ENCODE measurements at regions not wholly inside any gene's neighbourhood (a gene's known extent, or its start where the extent isn't known, plus 50 kb on each side); places are given as distances from the start of the nearest gene placed in this dataset.
"Not testable (repeated sequence)": the region's sequence is repeated elsewhere in the genome, so short reads cannot be mapped to it uniquely, and the experiment has no call there.

DNA sequence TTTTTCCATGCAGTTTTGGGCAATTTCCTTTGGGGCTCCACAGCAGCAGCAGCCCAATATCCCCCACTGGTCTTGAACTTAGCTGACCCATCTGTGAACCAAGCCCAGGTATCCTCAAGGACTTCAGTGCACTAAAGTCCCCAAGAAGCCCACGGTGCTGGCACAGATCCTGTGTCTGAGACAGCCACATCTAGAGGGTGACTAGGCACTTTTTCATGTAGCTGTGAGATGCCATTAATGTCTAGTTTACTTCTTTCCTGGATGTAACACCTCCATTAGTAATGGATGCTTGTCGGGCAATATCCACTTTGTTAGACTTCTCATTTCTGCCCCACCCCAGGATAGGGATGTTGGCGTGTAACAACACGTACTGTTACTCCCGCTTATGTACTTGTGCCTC, 117.9 kb downstream of the GPCPD1 start:
- Mint-ChIP-seq H3K9me3 (no peaks in the 10 kb centered on the region), H3K4me3 (no peak overlapping the region)

DNA sequence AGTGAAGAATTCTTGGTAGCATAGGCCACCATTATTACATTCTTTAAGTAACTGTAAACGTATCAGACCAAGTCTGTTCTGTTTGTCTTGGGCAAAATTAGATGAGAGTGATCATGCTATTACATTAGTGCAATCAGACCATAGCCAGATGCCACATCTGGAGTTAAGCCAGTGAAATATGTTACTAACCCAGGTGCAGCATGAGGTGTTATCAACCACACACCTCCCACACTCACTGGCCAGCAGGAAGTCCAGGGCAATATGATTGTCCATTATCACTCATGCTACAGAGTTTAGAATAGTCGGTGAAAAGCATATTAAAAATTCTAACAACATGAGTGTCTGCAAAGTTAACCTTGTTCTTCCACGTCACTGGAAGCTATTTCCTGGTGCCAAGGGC, 119.4 kb downstream of the GPCPD1 start:
- Mint-ChIP-seq H3K27me3 (peaks cover 3% of the 10 kb centered on the region), H3K27ac (no peak overlapping the region), H3K4me1 (peaks cover 8% of the 10 kb centered on the region), H3K4me3 (no peak overlapping the region), H3K9me3 (no peaks in the 10 kb centered on the region), H3K36me3 (no peaks in the 10 kb centered on the region)
- no peak for DNase-seq

More for the DNA sequence above, 117.9 kb downstream of the GPCPD1 start:
- no peak for DNase-seq
- Mint-ChIP-seq H3K27ac (no peak overlapping the region), H3K36me3 (no peaks in the 10 kb centered on the region), H3K4me1 (no peaks in the 10 kb centered on the region), H3K27me3 (peaks cover 3% of the 10 kb centered on the region)

GRCh38 chr20:5489601-5490000, 121.2 kb downstream of the GPCPD1 start:
- Mint-ChIP-seq H3K27ac (no peak overlapping the region), H3K9me3 (no peaks in the 10 kb centered on the region), H3K4me3 (no peak overlapping the region), H3K4me1 (peaks cover 18% of the 10 kb centered on the region), H3K36me3 (no peaks in the 10 kb centered on the region), H3K27me3 (peaks cover 3% of the 10 kb centered on the region)
- no peak for DNase-seq

DNA sequence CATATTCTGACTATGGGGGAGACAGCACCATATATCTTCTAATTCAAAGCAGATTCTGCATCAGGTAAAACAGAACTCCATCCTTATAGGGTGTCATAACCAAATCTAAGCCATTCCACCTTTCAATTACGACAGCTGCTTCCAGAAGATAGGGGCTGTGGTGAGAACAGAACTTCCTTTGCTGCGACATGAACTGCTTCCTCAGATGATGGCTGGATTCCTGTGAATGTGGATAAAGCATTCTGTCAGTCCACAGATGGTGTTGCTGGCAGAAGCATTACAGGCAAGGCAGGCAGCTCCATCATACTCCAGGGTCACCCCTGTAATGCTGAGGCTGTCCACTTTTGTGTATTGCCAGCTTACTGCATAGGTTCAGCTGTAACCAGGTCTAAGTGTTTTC, 122.0 kb downstream of the GPCPD1 start:
- H3K9me3 Mint-ChIP-seq: no peaks in the 10 kb centered on the region
- H3K4me1 Mint-ChIP-seq: peaks cover 20% of the 10 kb centered on the region
- H3K4me3 Mint-ChIP-seq: no peak overlapping the region
- peaks cover 3% of the 10 kb centered on the region for H3K27me3 Mint-ChIP-seq
- no peak for DNase-seq
- no peak overlapping the region for H3K27ac Mint-ChIP-seq
- H3K36me3 Mint-ChIP-seq: no peaks in the 10 kb centered on the region

DNA sequence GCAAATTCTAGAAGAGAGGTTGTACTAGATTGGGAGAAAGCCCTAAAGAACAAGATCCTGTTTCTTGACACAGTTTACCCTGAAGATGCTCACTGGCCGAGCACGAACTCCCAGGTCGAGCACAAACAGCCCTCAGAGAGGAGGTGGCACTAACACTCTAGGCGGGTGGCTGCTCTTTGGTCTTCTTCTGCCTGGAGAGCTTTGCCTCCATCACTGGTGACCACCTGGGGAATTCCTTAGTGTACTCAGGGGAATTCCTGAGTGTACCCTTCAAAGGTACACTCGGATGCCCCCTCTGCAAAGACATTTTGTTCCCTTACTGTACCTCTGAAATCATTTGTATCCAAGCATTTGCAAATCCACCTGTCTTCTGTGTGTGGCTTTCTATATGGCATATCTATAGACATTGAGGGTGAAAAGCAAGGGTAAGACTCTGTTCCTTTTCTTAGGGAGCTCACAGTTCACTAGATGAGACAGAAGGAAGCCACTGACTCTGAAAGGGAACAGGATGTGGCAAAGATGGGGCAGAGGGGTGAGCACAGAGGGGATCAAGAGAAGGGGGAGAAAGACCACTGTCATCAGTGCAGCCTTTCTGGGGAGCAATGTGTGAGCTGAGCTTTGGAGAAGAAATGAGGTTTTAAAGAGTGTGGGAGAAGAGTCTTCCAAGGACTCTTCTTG, 124.3 kb downstream of the GPCPD1 start:
- no peak overlapping the region for H3K4me3 Mint-ChIP-seq
- DNase-seq: peak; percentile 30
- peaks cover 20% of the 10 kb centered on the region for H3K4me1 Mint-ChIP-seq
- peak overlapping the region; percentile 75 for H3K27ac Mint-ChIP-seq
- H3K9me3 Mint-ChIP-seq: no peaks in the 10 kb centered on the region
- H3K27me3 Mint-ChIP-seq: no peaks in the 10 kb centered on the region
- H3K36me3 Mint-ChIP-seq: no peaks in the 10 kb centered on the region

DNA sequence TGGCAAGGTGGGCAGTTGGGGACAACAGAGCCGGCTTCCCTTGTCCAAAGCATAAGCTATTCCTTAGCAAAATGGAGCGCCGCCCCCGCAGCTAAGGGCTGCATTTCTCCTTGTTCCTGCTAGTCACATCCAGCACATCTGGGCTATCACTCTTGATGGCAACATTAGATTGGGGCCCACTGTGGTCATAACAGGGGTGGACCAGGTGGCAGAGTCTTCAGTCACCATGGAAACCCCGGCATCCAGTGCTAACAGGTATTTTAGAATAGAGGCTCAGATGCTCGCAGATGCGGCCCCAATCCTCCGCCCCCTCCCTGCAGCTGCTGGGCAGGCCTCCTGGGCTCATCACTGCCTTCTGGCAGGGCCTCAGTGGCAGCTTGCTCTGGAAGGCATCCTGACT, 125.9 kb downstream of the GPCPD1 start:
- no peak for DNase-seq
- H3K9me3 Mint-ChIP-seq: no peaks in the 10 kb centered on the region
- no peak overlapping the region for H3K4me3 Mint-ChIP-seq
- no peaks in the 10 kb centered on the region for H3K36me3 Mint-ChIP-seq
- H3K27ac Mint-ChIP-seq: no peak overlapping the region
- peaks cover 20% of the 10 kb centered on the region for H3K4me1 Mint-ChIP-seq
- H3K27me3 Mint-ChIP-seq: no peaks in the 10 kb centered on the region

GRCh38 chr20:5484346-5484745, 126.5 kb downstream of the GPCPD1 start:
- Mint-ChIP-seq H3K9me3 (no peaks in the 10 kb centered on the region), H3K27me3 (no peaks in the 10 kb centered on the region), H3K27ac (no peak overlapping the region), H3K4me1 (peaks cover 20% of the 10 kb centered on the region), H3K4me3 (no peak overlapping the region), H3K36me3 (no peaks in the 10 kb centered on the region)
- no peak for DNase-seq

DNA sequence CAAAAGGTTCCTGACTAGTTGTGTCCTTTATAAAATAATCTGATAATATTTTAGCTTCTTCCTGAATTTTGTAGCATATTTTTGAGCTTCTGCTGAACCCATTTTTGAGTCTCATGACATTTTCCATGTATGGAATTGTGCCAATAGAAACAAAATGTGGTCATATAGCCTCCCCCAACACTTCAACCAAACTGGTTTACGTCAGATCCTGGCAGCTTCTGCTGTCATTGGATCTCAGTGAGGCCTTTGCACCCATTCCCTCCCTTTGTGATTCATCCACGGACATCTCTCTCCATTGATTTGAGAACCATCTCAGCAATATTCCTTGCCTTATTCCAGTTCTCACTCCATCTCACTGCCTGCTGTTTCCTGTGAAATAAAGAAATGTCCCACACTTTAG, 128.0 kb downstream of the GPCPD1 start:
- peaks cover 20% of the 10 kb centered on the region for H3K4me1 Mint-ChIP-seq
- H3K4me3 Mint-ChIP-seq: no peak overlapping the region
- H3K36me3 Mint-ChIP-seq: no peaks in the 10 kb centered on the region
- H3K9me3 Mint-ChIP-seq: no peaks in the 10 kb centered on the region
- H3K27ac Mint-ChIP-seq: no peak overlapping the region
- no peaks in the 10 kb centered on the region for H3K27me3 Mint-ChIP-seq
- no peak for DNase-seq

DNA sequence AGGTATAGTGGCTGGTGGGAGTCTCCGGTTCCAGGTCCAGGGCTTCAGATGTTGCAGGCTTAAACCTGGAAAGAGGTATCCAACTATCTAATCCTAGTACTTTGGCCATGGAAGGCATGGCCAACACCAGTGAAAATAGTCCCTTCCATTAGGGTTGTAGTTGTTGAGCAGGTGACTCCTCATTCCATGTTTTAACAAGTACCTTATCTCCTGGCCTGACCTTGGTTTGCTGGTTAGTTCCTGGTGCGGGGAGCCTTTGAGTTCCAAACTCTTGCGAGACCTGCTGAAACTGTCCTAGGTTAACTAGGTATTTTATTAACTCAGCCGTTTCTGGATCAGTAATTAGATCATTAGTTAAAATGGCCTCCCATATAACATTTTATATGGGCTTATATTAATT, 128.9 kb downstream of the GPCPD1 start:
- DNase-seq: no peak
- Mint-ChIP-seq H3K4me3 (no peak overlapping the region), H3K9me3 (no peaks in the 10 kb centered on the region), H3K4me1 (peaks cover 16% of the 10 kb centered on the region), H3K36me3 (no peaks in the 10 kb centered on the region), H3K27me3 (no peaks in the 10 kb centered on the region), H3K27ac (no peak overlapping the region)

GRCh38 chr20:5480824-5481600, 129.8 kb downstream of the GPCPD1 start:
- Mint-ChIP-seq H3K36me3 (no peaks in the 10 kb centered on the region), H3K27ac (no peak overlapping the region), H3K9me3 (no peaks in the 10 kb centered on the region)

DNA sequence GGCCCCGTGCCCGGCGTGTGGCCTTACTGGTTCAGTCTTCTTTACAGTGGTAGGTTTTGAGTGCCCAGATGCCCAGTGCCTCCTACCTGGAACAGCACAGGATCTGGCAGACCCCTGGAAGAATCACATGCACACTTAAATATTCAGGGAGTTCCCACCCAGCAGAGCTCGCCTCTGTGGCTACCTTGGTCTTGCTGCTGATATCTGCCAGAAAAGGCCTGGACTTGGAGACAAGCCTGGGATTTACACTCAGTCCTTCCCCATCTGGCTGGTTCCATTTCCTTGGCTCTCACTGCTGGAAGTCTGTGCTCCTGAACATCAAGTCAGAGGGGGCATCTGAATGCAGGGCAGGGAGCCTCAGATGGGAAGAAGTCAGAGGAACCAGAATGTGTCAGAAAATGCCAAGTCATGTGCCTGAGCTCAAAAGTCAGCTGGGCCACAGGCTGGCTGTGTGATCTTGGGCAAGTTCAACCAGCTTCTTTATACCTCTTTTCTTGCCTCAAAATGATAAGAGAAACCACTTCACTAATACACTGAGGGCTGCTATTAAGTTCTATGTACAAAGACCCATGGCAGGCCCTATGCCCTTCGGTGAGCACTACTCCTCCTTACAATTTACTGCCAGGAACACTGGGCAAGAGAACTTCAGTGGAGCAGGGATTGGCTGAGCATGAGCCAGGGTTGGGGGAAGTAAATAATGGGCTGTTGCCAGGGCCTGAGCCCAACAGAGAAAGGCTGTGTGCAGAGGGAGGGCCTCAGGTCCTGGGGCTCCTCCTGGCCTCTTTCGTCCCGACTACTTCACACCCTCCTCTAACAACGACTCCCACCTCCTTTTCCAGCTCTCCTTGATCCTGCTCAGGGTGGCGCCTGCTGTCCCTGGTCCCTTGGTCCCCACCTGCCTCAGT, 135.9 kb downstream of the GPCPD1 start:
- DNase-seq: no peak
- H3K4me1 Mint-ChIP-seq: no peaks in the 10 kb centered on the region
- H3K36me3 Mint-ChIP-seq: no peaks in the 10 kb centered on the region
- H3K4me3 Mint-ChIP-seq: no peak overlapping the region
- no peaks in the 10 kb centered on the region for H3K9me3 Mint-ChIP-seq
- no peaks in the 10 kb centered on the region for H3K27me3 Mint-ChIP-seq
- H3K27ac Mint-ChIP-seq: no peak overlapping the region

More at GRCh38 chr20:5480824-5481600, 129.8 kb downstream of the GPCPD1 start:
- peaks cover 8% of the 10 kb centered on the region for H3K4me1 Mint-ChIP-seq
- H3K27me3 Mint-ChIP-seq: no peaks in the 10 kb centered on the region
- no peak for DNase-seq
- H3K4me3 Mint-ChIP-seq: no peak overlapping the region

DNA sequence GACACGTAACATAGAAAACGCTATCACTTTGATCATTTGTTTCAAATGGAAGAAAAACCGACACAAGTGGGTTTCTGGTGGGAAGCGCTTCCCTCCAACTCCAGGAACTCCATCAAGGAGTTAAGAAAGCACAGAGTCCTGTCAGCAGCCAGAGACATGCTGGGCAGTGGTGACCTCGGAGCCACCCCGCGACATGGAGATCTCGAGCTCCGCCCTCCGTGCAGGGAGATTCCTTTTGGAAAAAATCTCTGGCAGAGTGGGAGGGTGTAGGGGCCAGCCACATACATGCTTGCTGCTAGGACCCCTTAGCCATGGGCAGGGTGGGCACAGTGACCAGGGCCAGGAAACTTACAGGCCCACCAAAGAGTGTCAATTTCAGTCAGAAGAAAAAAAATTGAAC, 138.9 kb downstream of the GPCPD1 start:
- not testable (repeated sequence) for H3K36me3 Mint-ChIP-seq, H3K4me1 Mint-ChIP-seq, H3K27me3 Mint-ChIP-seq

GRCh38 chr20:5471368-5471767, 139.4 kb downstream of the GPCPD1 start:
- Mint-ChIP-seq H3K9me3 (no peaks in the 10 kb centered on the region), H3K36me3 (no peaks in the 10 kb centered on the region), H3K4me1 (no peaks in the 10 kb centered on the region), H3K27ac (no peak overlapping the region), H3K4me3 (no peak overlapping the region), H3K27me3 (peaks cover 7% of the 10 kb centered on the region)
- DNase-seq: no peak

More for the DNA sequence above, 138.9 kb downstream of the GPCPD1 start:
- not testable (repeated sequence) for H3K4me3 Mint-ChIP-seq, H3K27ac Mint-ChIP-seq, H3K9me3 Mint-ChIP-seq, DNase-seq

- Mint-ChIP-seq H3K9me3 (no peaks in the 10 kb centered on the region), H3K4me3 (no peak overlapping the region), H3K36me3 (no peaks in the 10 kb centered on the region), H3K27me3 (peaks cover 7% of the 10 kb centered on the region), H3K4me1 (no peaks in the 10 kb centered on the region), H3K27ac (no peak overlapping the region)
- no peak for DNase-seq
Observed at GRCh38 chr20:5470943-5471342, 139.9 kb downstream of the GPCPD1 start.

DNA sequence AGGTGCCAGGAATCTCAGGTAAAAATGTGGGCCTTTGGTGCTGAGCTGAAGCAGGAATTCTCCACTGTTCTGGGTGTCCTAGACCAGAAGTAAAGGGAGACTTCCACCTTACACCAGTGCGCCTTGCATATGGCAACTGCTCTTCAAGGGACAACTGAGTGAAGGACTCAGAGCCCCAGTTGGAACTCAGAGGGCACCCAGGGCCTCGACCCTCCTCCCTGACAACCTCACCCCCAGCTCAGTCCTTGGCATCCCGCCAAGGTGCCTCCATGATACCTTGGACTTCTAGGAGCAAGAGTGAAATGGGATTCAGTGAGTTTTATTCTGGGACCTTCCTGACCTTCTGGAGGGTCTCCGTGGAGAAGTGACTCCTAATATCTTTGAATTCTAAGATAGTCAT, 140.3 kb downstream of the GPCPD1 start:
- DNase-seq: no peak
- H3K27me3 Mint-ChIP-seq: peaks cover 7% of the 10 kb centered on the region
- no peaks in the 10 kb centered on the region for H3K4me1 Mint-ChIP-seq
- H3K9me3 Mint-ChIP-seq: no peaks in the 10 kb centered on the region
- no peak overlapping the region for H3K4me3 Mint-ChIP-seq
- H3K27ac Mint-ChIP-seq: no peak overlapping the region
- H3K36me3 Mint-ChIP-seq: no peaks in the 10 kb centered on the region

Measured in activated naive CD8-positive, alpha-beta T cell treated with anti-CD3 and anti-CD28 coated beads for 36 hours (primary cell).